ENCODE measurements at regions not wholly inside any gene's neighbourhood (a gene's known extent, or its start where the extent isn't known, plus 50 kb on each side); places are given as distances from the start of the nearest gene placed in this dataset.

DNA sequence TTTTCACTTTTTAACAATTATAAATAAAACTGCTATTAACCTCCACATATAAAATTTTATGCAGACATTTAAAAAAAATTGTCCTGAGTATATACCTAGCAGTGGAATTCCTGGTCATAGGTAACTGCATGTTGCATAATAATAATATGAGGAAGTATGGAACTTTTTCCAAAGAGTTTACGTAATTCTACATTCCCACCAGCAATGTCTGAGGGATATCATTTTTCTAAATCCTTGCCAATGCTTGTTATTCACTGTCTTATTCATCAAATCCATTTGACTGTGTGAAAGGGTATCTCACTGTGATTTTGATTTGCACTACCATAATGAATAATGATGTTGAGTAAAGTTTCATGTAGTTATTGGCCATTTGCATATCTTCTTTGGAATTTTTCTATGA is 393.8 kb downstream of the LRFN5 start:
- no peak for DNase-seq

DNA sequence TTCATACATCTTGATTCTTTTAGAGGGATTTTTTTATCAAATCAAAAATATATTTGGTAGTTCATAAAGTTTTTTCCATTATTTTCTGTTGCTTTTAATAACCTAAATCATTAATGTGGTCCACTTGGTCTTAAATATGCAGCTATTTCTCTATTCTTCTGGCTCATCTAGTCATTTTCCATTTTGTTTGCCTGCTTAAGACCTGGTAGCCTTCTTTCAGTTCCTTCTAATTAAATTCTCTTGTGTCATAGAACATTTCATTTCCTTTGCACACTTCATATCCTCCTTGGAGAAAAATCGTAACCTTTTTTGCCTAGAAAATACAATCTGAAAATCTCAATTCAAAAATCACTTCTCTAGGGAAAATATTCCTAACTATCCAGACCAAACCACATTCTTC is 387.0 kb downstream of the LRFN5 start:
- no peak for DNase-seq

DNA sequence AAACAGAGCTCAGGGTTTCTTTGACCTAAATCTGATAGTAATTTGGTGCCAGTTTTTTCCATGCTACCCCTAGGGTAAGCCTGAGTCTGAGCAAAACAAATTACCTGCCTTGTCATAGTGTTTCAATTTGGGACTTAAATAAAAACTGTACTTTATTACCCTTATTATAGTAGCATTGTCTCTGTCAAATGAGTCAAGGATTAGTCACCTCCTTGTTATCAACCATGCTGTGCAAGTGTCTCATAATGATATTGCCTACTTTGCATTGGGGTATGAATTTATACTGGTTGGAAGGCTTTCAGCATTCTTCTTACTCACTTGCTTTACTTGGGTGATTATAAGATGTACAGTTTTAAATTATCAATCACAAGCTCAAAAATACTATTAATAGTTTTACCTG is 380.0 kb downstream of the LRFN5 start:
- no peak for DNase-seq

DNA sequence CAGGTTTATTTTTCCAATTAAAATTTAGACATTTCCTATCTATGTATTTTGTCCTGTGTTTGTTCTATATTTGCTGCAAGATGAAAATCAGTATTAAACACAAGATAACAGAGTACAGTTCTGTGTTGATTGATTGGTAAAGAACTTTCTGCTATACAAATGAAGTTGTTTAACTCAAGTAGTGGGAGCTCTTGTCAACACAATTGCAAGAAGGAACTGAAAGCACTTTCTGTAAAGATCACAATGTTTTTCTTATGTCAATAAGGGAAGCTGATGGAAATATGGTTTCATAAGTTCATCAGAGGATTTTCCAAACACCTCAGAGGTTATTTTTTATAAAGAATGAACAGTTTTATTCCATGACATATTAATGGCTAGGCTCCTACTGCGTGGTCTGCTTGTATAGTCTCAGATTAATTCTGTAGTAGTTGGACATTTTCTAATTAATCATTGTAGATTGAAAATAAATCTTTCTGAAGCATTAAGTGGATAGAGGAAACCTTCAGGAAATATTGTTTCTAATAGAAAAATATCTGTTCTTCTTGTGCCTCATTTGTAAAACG is 379.5 kb downstream of the LRFN5 start:
- no peak for DNase-seq

DNA sequence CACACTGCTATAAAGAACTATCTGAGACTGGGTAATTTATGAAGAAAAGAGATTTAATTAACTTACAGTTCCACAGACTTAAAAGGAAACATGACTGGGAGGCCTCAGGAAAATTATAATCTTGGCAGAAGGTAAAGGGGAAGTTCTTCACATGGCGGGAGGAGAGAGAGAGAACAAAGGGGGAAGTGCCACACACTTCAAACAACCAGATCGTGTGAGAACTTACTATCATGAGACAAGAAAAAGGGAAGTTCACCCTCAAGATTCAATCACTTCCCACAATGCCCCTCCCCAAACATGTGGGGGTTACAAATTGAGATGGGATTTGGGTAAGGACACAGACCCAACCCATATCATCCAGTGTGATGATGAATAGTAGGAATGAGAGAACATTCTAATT is 366.5 kb downstream of the LRFN5 start:
- DNase-seq = peak; percentile 20

DNA sequence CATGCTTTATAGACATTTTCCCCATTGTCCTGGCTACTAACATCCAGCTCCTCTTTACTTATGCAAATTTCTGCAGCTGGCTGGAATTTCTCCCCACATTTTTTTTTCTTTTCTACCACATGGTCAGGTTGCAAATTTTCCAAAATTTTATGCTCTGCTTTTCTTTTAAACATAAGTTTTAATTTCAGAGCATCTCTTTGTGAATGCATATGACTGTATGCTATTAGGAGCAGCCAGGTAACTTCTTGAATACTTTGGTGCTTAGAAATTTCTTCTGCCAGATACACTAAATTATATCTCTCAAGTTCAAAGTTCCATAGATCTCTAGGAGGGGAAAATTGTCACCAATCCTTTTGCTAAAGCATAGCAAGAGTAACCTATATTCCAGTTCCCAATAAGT is 365.9 kb downstream of the LRFN5 start:
- DNase-seq = no peak

DNA sequence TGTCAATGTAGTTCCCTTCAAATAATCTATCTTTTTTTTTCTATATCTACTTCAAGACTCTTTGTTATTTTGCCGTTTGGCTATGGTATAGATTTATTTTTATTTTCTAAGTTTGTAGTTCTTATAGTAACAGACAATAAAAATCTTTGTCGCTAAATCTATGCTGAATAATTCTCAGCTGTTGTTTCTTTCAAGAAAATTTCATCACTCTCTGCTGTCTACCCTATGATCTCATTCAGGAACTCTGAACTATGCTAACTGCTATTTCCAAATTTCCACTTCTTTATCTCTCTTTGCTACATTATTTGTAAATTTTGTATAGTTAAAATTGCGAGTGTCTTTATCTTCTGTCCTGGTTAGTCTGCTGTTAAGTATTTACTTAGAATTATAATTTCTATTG is 353.6 kb downstream of the LRFN5 start:
- no peak for DNase-seq

DNA sequence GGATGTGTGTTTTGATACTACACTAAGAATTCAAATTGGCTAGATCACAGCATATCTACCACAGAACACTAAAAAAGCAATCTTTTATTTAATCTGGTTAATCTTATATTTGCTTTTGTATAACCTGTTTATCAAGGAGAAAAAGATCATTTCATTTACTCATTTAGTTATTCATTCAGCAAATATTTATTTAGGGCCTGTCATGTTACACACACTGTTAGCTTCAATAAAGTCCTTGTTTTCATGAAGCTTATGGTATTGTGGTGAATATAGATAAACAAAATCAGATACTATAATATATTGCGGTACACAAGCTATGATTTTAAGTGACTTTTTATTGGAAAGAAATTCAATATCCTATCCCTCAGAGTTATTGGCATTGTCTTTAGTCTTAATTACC is 350.8 kb downstream of the LRFN5 start:
- DNase-seq = no peak

Measured in GF-D8 (cell line).